Gastroesophageal sphincter (tissue), 4 donors: ENCODE measurements at regions not wholly inside any gene's neighbourhood (a gene's known extent, or its start where the extent isn't known, plus 50 kb on each side); places are given as distances from the start of the nearest gene placed in this dataset.
"Not testable (repeated sequence)": the region's sequence is repeated elsewhere in the genome, so short reads cannot be mapped to it uniquely, and the experiment has no call there.

ENCODE experiments used
- ATAC-seq: fragments of 150-250 bp; one replicate; pipeline ENCODE4 v1.9.1; 2016; ENCODE audit warnings: mild to moderate bottlenecking, moderate library complexity
- H3K27ac ChIP-seq, 4 donors: fragments of 200-600 bp; sonication (generic) in 3 of 4; 1 replicate in 3 of 4; 2 replicates in 1 of 4; pipeline ENCODE4 v1.5.1; 2016 to 2019
- H3K27me3 ChIP-seq: fragments of 200-600 bp; sonication (generic); one replicate; pipeline ENCODE4 v1.5.1; 2019
- H3K36me3 ChIP-seq, 2 donors: fragments of 200-600 bp; sonication (generic); one replicate each; pipeline ENCODE4 v1.5.1; 2019; ENCODE audit warnings: control low read depth in 1 of 2
- H3K4me1 ChIP-seq, 3 donors: fragments of 200-600 bp; sonication (generic); 1 replicate in 2 of 3; 2 replicates in 1 of 3; pipeline ENCODE4 v1.5.1; 2016 to 2019; ENCODE audit warnings: control low read depth in 2 of 3
- H3K4me3 ChIP-seq, 2 donors: fragments of 200-600 bp; sonication (generic); one replicate each; pipeline ENCODE4 v1.5.1; 2019; ENCODE audit warnings: mild to moderate bottlenecking in 1 of 2, moderate library complexity in 1 of 2
- H3K9me3 ChIP-seq, 3 donors: fragments of 200-600 bp; sonication (generic); one replicate each; pipeline ENCODE4 v1.5.1; 2017 to 2019; ENCODE audit warnings: control low read depth in 2 of 3
- CTCF ChIP-seq, 4 experiments: fragments of 200-600 bp in 2 of 4; fragments of 450-650 bp in 2 of 4; sonication (generic) in 1 of 4; IDR thresholded peaks; one replicate each; pipeline ENCODE4 v1.5.1; 2017 to 2019; ENCODE audit warnings: antibody characterized with exemption in 4 of 4, mild to moderate bottlenecking in 2 of 4, moderate library complexity in 2 of 4
- EP300 ChIP-seq: sonication (generic); formaldehyde crosslinking; IDR thresholded peaks from one replicate; pipeline ENCODE4 v1.6.1; 2017; ENCODE audit warnings: antibody characterized with exemption, mild to moderate bottlenecking
- POLR2A ChIP-seq, 2 donors: fragments of 450-650 bp; IDR thresholded peaks; one replicate each; pipeline ENCODE4 v1.6.1; 2017; ENCODE audit warnings: antibody characterized with exemption in 2 of 2, mild to moderate bottlenecking in 2 of 2, moderate library complexity in 1 of 2
- POLR2AphosphoS5 ChIP-seq: sonication (generic); formaldehyde crosslinking; IDR thresholded peaks from one replicate; pipeline ENCODE4 v1.6.1; 2017; ENCODE audit warnings: antibody characterized with exemption
- WGBS, 2 donors: methylation state at CpG; one replicate each; pipeline ENCODE4 v1.1.5; 2018; ENCODE audit warnings: low coverage in 1 of 2; 5-methylcytosine and 5-hydroxymethylcytosine counted together

- Histone ChIP-seq H3K4me3 (no peak overlapping the region), H3K36me3 (no peaks in the 10 kb centered on the region), H3K27me3 (no peaks in the 10 kb centered on the region), H3K4me1 (no peaks in the 10 kb centered on the region), H3K27ac (no peak overlapping the region), H3K9me3 (no peaks in the 10 kb centered on the region)
- TF ChIP-seq EP300 = no peak
- TF ChIP-seq POLR2AphosphoS5 = no peak
- no peak for TF ChIP-seq CTCF (IDR thresholded peaks at IDR 0.05)
- TF ChIP-seq POLR2A (IDR thresholded peaks at IDR 0.05) = no peak
- no peak for ATAC-seq
- WGBS, 2 donors = 90 to 93% methylated on average over 2 to 3 of the region's 3 CpGs
These were observed 606.4 kb upstream of the NR3C2 start for GRCh38 chr4:149048451-149049143.

- H3K4me3 ChIP-seq = no peak overlapping the region
- no peak for ATAC-seq
- H3K9me3 ChIP-seq = peaks cover 0 to 4% (median 0%) of the 10 kb centered on the region in 3 donors
- 93 to 94% methylated on average over 2 of the region's 2 CpGs for WGBS, 2 donors
- H3K36me3 ChIP-seq = no peaks in the 10 kb centered on the region
- H3K27ac ChIP-seq = no peak overlapping the region
- no peak for TF ChIP-seq POLR2A (IDR thresholded peaks at IDR 0.05)
- no peak for TF ChIP-seq POLR2AphosphoS5
- no peak for TF ChIP-seq EP300
- no peak for TF ChIP-seq CTCF (IDR thresholded peaks at IDR 0.05)
- no peaks in the 10 kb centered on the region for H3K27me3 ChIP-seq
- H3K4me1 ChIP-seq = no peaks in the 10 kb centered on the region
These were observed 605.2 kb upstream of the NR3C2 start for GRCh38 chr4:149047368-149047767.

GRCh38 chr4:149045731-149046130 is 603.5 kb upstream of the NR3C2 start:
- ATAC-seq = no peak
- Histone ChIP-seq H3K27ac (no peak overlapping the region), H3K4me3 (no peak overlapping the region), H3K4me1 (no peaks in the 10 kb centered on the region), H3K27me3 (no peaks in the 10 kb centered on the region), H3K9me3 (peaks cover 0 to 8% (median 0%) of the 10 kb centered on the region in 3 donors), H3K36me3 (no peaks in the 10 kb centered on the region)
- TF ChIP-seq CTCF (IDR thresholded peaks at IDR 0.05) (no peak), POLR2A (IDR thresholded peaks at IDR 0.05) (no peak), POLR2AphosphoS5 (no peak), EP300 (no peak)
- 72 to 90% methylated on average over 3 of the region's 3 CpGs for WGBS, 2 donors

- not testable (repeated sequence) for H3K36me3 ChIP-seq, H3K27ac ChIP-seq, H3K4me1 ChIP-seq, H3K27me3 ChIP-seq, H3K4me3 ChIP-seq, ATAC-seq
- WGBS, 2 donors = 80 to 100% methylated on average over 1 to 2 of the region's 2 CpGs
- peaks cover 0 to 21% (median 0%) of the 10 kb centered on the region in 3 donors for H3K9me3 ChIP-seq
These were observed 597.6 kb upstream of the NR3C2 start for GRCh38 chr4:149039786-149040185.

- H3K27me3 ChIP-seq = no peaks in the 10 kb centered on the region
- H3K9me3 ChIP-seq = no peaks in the 10 kb centered on the region
- H3K4me1 ChIP-seq = no peaks in the 10 kb centered on the region
- H3K27ac ChIP-seq = no peak overlapping the region
- TF ChIP-seq CTCF (IDR thresholded peaks at IDR 0.05) (peak in 3 of 4 experiments; percentile 5 to 38 (median 15)), EP300 (no peak)
- H3K36me3 ChIP-seq = no peaks in the 10 kb centered on the region
- no peak for ATAC-seq
- no peak overlapping the region for H3K4me3 ChIP-seq
These were observed 589.2 kb upstream of the NR3C2 start for GRCh38 chr4:149031399-149031798.
